ENCODE measurements at regions not wholly inside any gene's neighbourhood (a gene's known extent, or its start where the extent isn't known, plus 50 kb on each side); places are given as distances from the start of the nearest gene placed in this dataset.

GRCh38 chr19:30171138-30171635 lies 201.0 kb upstream of the ZNF536 start:
- peak; percentile 18 for DNase-seq (ENCODE audit: low spot score)

DNA sequence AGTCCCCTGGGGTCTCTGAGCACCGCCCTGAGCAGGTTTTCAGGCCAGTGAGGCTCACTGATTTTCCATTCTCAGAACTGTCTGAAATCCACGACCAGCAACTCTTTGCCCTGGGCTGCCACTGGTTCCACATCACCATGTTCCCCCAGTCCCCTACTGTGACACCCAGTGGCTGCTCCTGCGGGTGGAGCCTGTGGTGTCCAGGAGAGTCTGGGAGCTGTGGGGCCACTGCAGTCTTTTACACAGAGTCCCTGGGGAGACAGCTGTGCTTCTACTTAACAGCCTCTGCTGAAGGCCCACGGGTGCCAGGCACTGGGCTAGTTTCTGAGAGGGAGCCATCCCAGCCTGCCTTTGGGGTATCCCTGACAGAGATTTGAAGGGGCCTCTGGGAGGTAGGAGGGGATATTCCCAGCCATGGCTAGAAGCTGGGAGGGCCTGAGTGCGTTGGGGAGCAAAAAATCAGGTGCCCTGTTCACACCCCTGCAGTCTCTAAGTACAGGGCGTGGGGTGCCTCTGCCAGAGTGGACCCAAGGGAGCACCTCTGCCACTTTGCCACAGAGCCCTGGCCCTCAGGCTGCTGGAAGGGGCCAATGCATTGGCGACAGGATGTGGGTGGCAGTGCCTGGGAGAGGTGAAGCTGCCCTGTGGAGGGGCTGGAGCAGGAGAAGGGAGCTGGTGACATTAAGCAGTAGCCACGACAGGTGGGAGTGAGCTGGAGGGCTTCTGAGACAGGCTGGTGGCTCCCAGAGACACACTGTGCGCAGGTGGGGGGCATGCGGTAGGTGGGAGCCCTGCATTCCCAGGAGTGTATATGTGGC lies 200.2 kb upstream of the ZNF536 start:
- peak; percentile 39 for DNase-seq (ENCODE audit: low spot score)

- DNase-seq (ENCODE audit: low spot score): peak; percentile 29
Observed at GRCh38 chr19:30172613-30173242, 199.5 kb upstream of the ZNF536 start.

DNA sequence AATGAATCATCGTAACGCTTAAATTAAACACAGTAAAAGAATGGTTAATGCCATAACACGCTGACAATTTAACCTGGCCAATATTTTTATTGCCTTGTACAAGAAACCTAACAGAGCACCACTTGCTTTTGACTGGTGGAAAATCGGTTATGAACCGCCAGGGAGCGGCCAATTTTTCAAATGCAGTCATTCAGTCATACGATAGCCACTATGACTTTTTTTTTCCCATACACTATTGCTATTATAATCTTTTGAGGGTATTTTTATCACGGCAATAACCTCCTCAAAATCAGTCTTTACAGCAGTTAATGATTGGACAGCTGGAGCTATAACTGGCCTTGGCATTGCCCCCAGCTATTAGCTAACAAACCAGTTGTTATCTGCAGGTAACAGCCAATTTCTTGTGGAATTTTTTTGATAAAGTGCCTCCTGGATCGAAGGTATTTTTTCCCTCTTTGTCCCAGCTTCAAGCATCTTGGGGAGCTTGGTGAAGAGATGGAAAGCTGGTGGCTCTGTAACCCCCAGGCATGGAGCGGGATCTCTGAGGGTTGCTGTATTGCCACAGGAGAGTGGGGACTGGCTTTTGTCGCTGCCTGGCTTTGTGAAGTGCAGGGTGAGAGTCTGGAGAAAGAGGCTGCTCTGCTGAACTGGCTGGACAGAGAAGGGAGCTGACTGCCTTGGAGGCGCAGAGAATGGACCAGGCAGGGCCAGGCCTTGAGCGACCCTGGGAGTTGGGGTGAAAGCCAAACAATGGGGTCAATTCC lies 198.4 kb upstream of the ZNF536 start:
- DNase-seq (ENCODE audit: low spot score): no peak

DNA sequence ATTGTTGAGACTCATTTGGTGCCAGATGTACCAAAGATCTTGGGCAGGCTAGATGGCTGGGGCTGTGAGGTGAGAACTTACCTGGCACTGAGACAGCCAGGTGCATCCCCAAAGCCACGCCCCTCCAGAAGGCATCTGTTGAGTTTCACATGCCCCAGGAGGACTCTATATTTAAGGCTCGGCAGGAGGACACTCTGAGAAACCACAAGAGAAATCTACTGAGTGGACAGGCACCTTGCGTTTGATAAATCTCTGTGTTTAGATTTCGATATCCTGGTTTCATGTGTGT lies 197.9 kb upstream of the ZNF536 start:
- DNase-seq (ENCODE audit: low spot score): no peak

GRCh38 chr19:30174791-30175190 lies 197.4 kb upstream of the ZNF536 start:
- no peak for DNase-seq (ENCODE audit: low spot score)

- no peak for DNase-seq (ENCODE audit: low spot score)
Observed at GRCh38 chr19:30175987-30176386, 196.2 kb upstream of the ZNF536 start.

DNA sequence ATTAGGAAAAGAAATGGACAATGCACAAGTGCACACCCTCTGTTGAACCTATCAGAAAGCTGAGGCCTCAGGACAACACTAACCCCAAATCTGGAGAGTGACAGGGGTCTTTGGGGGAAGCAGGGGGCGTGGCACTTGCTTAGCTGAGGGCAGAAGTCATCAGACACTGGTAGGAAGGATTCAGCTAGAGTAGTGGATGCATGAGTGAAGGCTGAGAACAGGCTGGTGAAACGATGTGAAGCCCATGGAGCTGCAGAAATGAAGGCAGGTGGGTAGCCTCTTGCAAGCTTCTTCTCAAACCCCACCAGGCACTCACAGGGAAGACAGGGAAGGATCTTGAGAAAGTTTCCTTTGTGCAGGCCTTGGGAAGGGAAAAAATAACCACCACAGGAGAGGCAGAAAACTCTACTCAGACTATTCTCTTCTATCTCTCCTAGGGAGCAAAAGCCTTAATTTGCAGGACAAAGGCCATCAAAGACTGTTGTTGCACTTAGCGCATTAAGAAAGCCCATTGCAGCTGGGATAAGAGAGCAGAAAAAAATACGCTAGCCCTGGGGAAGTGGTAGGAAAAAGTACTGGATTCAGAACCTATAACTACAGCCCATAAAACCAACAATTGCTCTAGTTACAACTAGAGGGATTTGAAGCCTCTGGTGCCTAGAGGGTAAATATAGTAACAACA lies 193.3 kb upstream of the ZNF536 start:
- no peak for DNase-seq (ENCODE audit: low spot score)

DNA sequence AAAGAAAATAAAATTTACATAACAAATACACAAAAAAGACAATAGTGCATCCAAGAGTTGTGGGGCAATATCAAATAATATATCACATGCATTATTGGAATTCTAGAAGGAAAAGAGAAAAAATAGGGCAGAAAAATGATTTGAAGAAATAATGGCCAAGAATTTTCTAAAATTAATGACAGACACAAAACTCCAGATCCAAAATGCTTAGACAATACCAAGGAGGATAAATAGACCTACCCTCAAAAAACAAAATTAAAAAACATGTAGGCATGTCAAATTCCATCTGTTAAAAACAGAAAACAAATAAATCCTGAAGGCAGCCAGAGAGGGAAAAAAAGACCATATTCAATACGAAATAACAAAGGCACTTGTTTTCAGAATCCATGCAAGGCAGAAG lies 191.5 kb upstream of the ZNF536 start:
- DNase-seq (ENCODE audit: low spot score): no peak

GRCh38 chr19:30183807-30184490 lies 188.2 kb upstream of the ZNF536 start:
- DNase-seq (ENCODE audit: low spot score): no peak

- peak; percentile 5 for DNase-seq (ENCODE audit: low spot score)
Observed at GRCh38 chr19:30202060-30202600, 170.1 kb upstream of the ZNF536 start.

DNA sequence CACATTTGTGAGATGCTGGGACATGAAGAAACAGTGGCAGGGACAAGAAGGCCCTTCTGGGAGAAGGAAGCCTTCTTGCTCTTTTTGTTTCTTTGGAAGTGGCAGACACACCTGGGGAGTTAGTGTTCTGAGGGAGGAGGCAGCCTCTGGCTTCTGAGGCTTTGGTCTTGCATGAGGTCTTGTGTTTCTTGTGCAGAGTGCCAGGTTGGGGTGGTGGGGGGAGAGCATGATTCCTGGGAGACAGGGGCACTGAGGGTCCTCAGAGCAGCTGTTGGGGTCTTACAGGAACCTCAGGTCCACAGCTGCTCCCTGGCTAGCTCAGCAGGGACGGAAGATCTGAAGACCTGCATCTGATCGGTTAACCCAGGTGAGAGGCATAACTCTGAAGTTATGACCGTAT lies 167.5 kb upstream of the ZNF536 start:
- peak; percentile 26 for DNase-seq (ENCODE audit: low spot score)

GRCh38 chr19:30206187-30206586 lies 166.0 kb upstream of the ZNF536 start:
- DNase-seq (ENCODE audit: low spot score): peak; percentile 28

DNA sequence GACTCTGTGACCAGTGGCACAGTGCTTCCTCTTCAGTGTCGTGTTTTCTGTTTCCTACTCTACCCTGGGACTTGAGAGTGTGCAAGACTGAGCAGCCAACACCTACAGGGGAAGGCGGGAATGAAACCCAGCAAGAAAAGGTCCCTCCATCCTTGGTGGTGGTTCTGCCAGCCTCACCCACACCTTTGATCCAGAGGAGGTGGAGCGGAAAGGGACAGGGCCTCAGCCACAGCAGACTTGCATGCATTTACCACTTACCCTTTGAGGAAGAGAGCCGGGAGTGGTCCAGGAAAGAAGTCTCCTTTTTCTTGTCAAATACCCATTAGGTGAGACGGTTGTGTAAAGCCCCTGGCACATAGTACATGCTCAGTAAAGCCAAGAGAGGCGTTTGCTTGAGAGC lies 164.8 kb upstream of the ZNF536 start:
- peak; percentile 8 for DNase-seq (ENCODE audit: low spot score)

DNA sequence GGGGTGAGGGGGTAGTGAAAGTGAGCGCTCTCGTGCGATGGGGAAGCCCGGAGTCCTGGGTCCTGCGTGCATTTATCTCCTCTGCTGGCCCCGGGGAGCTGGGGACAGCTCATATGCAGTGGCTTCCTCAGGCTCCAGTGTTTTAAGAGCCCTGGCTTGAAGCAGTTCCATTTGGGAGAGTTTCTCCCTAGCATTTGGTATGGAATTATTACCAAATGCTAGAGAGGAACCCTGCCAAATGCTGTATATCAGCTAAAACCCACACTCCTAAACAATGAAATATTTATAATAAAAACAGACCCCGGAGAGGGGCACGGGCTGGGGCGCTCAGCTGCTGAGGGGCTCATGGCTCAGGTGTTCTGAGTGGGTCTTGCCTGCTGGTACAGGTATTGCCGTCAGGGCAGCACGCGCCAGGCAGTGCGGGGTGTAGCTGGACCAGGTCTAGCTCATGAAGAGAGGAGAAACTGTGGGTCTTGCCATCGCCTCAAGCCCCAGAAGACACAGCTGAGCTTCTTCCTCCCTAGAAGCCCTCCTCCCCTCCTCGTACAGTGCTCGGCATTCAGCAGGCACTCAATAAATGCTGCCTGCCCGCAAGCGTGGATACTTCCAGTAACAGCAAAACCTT lies 163.6 kb upstream of the ZNF536 start:
- peak; percentile 30 for DNase-seq (ENCODE audit: low spot score)

DNA sequence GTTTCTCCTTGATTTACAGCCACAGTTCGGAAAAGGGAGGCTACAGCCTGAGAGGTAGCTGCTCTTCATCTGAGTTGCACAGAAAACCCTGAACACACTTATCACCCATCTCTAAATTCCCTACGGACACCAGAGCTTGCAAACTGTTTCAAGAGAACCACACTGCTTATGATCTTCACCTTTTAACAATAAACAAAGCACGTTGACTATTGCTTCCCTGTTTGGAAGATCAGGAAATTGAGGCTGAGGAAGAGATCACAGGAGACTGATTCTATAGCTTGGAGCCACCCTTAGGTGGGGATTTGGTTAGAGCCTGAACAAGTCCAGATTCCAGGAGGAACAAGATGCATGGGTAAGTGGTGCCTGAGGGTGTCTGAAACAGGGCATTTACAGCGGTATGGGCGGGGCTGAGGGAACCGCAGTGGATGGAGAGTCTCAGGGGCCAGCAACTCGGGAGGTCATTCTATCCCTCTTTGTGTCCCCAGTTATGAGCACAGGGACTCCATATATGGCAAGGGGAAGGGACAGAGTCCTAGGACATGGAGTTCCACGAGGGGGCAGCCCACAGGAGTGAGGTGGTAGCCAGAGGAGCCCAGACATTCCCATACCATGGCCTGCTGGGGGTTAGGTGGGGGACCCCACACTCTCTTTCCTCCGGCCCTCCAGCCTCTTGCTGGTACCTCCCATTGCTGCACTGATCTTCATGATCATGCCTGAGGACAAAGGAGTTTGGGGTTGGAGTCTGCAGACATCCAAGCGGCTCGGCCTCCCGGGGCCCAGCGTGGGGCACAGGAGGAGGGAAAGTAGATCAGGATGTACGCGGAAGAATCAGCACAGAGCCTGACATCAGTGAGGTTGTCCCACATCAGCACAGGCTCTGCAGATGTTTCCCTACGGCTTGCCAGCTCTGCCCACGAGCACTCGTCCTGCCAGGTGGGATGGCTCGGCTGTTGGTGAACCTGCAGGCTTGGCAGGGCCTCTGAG lies 162.3 kb upstream of the ZNF536 start:
- DNase-seq (ENCODE audit: low spot score): no peak

DNA sequence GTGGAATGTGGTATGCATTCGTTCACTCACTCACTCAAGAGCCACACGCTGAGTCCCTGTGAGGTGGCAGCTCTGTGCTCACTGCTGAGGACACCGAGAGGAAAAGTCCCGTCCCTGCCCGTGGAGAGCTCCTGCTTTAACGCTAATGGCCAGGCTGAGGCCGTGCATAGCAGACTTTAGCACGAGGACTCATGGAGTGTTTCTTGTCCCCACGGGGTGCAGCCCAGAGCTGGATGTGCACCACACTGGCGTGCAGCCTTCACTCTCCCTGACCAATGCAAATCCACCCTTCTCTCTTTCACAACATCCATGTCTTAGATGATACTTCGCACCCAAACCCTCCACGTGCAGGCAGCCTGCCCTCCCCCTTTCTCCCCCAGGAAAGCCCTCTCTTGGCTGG lies 159.6 kb upstream of the ZNF536 start:
- no peak for DNase-seq (ENCODE audit: low spot score)

GRCh38 chr19:30214651-30215051 lies 157.5 kb upstream of the ZNF536 start:
- DNase-seq (ENCODE audit: low spot score): no peak

- no peak for DNase-seq (ENCODE audit: low spot score)
Observed at GRCh38 chr19:30215248-30215647, 156.9 kb upstream of the ZNF536 start.

DNA sequence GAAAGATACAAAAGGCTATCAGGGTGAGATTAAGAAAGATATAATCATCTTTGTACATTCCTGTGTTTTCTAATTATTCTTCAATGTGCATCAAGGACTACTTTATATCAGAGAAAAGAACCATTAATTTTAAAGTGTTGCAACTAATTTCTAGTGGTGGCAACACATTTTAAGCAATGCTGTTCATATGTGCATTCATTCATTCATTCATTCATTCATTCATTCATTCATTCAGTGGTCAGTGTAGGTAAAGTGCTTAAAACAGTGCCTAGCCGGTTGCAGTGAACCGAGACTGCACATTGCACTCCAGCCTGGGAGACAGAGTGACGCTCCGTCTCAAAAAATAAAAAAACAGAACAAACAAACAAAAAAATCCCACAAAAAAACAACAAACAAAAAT lies 155.7 kb upstream of the ZNF536 start:
- no peak for DNase-seq (ENCODE audit: low spot score)
